ENCODE measurements at regions not wholly inside any gene's neighbourhood (a gene's known extent, or its start where the extent isn't known, plus 50 kb on each side); places are given as distances from the start of the nearest gene placed in this dataset.
"Not testable (repeated sequence)": the region's sequence is repeated elsewhere in the genome, so short reads cannot be mapped to it uniquely, and the experiment has no call there.

DNA sequence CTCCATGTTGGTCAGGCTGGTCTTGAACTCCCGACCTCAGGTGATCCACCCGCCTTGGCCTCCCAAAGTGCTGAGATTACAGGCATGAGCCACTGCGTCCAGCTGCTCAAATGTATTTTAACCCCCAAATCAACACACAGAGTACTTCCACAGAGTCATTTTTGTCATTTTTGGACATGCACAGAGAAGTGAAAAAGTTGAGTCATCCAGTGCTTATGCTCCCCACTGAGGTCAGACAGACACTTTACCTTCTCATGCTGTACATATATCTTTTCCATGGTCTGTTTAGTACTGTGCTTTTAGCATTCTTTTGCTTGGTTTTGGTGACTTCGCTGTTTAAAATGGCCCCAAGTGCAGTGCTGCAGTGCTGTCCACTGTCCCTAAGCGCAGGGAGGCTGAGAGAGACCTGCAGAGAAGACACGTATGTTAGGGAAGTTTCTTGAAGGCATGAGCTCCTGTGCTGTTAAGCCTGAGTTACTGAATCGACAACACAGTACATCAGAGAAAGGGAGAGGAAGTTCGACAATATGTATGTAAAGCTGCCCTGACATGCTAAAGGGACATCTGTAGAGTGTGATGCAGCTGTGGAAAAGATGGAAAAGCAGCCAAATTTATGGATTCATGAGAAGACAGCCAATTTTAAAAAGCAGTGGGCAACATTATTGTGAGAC, 69.7 kb downstream of the CDRT15L2 start:
- not testable (repeated sequence) for TF ChIP-seq POLR2A (IDR thresholded peaks at IDR 0.05; ENCODE audit: low read depth, low read length); POLR2AphosphoS5 (IDR thresholded peaks at IDR 0.05; ENCODE audit: low read depth, low read length); TAF1 (IDR thresholded peaks at IDR 0.05; ENCODE audit: borderline replicate concordance, low read depth, low read length)
